ENCODE measurements at regions not wholly inside any gene's neighbourhood (a gene's known extent, or its start where the extent isn't known, plus 50 kb on each side); places are given as distances from the start of the nearest gene placed in this dataset.
A peak's percentile ranks its signal among the peaks of the same experiment; 100 is the strongest.

DNA sequence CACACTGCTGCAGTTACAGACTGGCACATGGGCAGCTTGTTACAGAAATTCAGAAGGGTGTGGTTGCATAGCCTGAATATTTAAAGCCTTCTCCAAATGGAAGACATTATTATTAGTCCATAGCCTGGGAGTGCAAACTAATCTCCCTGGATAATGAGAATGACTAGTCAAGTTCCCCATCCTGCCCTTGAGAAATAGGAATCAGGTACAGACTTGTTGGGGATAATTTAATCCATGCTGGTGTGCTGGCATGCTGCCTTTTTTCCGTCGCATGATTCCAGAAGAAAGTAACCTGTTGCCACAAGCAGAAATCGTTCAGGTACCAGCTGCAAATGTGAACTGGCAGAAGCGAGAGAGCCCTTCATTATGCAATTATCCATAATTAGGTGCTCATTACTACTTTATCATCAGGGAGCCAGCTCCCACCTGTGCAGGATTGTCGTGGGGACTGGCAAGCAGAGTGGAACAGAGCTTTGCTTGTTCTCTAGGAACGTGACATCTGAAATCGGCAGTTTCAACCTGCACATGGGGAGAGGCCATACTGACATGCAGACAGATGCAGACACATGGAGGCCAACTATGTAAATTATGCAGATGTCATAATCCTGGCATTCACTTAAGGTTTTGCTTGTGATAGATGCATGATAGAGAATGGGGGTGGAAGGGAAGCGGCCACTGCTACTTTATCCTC, 419.4 kb downstream of the PMP22 start:
- no peak overlapping the region for H3K4me3 ChIP-seq (ENCODE audit: control insufficient read depth, low read depth, low read length)

DNA sequence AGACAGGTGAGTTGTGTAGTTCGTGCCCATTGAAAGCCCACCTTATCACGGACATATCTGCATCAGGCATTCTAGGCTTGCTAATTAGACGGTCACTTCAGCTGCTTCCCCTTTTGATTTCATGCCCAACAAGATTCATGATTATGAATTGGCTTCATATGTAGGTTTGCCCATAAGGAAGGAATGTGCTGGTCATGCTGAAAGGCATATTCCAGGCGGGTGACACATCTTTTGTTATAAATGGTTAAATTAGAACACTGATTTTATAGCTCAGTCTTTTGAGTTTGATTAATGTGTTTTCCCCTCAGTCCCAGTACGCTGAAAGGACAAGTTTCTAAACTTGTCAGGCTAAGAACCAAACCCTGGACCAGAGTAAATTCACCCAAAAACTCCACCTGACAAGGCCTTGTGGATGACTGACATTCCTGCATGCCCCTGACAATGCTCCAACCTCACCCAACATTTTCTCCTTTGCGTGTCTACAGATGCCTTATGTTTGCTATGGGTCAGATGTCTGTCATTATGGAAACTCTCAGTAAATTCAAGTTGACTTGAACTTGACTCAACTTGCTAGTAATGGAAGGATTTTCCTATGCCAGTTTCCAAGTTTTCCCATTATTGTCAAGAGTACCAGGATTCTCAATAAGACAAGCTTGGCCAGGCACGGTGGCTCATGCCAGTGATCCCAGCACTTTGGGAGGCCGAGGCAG, 421.9 kb downstream of the PMP22 start:
- DNase-seq (ENCODE audit: low read depth) = no peak
- H3K4me3 ChIP-seq (ENCODE audit: control insufficient read depth, low read depth, low read length) = no peak overlapping the region
- TF ChIP-seq, protein P1, sequence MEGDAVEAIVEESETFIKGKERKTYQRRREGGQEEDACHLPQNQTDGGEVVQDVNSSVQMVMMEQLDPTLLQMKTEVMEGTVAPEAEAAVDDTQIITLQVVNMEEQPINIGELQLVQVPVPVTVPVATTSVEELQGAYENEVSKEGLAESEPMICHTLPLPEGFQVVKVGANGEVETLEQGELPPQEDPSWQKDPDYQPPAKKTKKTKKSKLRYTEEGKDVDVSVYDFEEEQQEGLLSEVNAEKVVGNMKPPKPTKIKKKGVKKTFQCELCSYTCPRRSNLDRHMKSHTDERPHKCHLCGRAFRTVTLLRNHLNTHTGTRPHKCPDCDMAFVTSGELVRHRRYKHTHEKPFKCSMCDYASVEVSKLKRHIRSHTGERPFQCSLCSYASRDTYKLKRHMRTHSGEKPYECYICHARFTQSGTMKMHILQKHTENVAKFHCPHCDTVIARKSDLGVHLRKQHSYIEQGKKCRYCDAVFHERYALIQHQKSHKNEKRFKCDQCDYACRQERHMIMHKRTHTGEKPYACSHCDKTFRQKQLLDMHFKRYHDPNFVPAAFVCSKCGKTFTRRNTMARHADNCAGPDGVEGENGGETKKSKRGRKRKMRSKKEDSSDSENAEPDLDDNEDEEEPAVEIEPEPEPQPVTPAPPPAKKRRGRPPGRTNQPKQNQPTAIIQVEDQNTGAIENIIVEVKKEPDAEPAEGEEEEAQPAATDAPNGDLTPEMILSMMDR (IDR thresholded peaks at IDR 0.05; ENCODE audit: control insufficient read depth, insufficient read depth, low read depth, low read length, missing control alignments) = no peak

More for the DNA sequence above, 419.4 kb downstream of the PMP22 start:
- DNase-seq (ENCODE audit: low read depth) = peak; percentile 8
- TF ChIP-seq, protein P1 (IDR thresholded peaks at IDR 0.05; ENCODE audit: control insufficient read depth, insufficient read depth, low read depth, low read length, missing control alignments) = no peak

DNA sequence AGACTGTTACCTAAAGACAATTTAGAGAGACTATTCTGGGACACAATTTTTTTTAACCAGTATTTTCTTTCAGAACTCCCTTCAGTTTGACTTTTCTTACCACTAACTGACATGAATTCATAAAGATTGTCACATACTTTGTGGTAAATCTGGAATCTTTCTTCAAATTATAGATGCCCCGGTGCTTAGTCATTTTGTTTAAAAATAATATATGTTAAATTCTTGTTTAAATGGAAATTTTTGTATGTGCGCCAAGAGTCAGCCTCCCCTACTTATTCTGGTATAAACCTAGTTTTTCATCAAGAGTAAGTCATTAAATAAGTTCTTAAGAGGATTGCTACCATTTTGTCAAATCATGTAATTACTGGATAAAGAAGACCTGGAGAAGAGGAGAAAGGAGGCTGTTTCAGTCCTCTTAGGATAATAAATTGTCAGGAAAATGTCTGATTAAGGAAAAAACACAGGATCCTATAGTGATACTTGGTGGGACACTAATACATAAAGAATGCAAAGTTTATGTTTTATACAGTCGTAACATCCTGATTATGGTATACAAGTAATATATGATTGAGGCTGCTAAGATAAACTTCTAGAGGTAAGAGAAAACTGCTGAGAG, 424.4 kb downstream of the PMP22 start:
- no peak overlapping the region for H3K4me3 ChIP-seq (ENCODE audit: control insufficient read depth, low read depth, low read length)
- peak; percentile 8 for DNase-seq (ENCODE audit: low read depth)
- TF ChIP-seq, protein P1 (IDR thresholded peaks at IDR 0.05; ENCODE audit: control insufficient read depth, insufficient read depth, low read depth, low read length, missing control alignments) = no peak

DNA sequence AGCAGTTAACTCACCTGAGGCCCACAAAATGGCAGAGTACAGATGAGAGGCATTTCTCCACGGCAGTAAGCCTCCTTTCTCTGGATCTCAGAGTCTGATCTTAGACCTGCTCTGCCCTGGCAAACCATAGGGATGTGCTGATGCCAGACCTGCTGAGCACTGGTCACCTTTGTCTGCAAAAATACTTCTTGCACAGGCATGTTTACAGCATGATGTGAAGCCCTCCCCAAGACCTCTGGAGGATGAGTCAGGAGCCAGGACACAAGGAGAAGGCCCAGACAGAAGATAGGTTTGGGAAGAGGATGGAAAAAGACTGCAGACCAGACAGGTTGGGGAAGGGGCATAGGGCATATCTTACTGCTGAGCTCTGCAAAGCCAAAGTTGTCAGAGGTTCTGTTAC, 426.6 kb downstream of the PMP22 start:
- no peak overlapping the region for H3K4me3 ChIP-seq (ENCODE audit: control insufficient read depth, low read depth, low read length)
- TF ChIP-seq, protein P1 (IDR thresholded peaks at IDR 0.05; ENCODE audit: control insufficient read depth, insufficient read depth, low read depth, low read length, missing control alignments) = no peak
- DNase-seq (ENCODE audit: low read depth) = no peak

DNA sequence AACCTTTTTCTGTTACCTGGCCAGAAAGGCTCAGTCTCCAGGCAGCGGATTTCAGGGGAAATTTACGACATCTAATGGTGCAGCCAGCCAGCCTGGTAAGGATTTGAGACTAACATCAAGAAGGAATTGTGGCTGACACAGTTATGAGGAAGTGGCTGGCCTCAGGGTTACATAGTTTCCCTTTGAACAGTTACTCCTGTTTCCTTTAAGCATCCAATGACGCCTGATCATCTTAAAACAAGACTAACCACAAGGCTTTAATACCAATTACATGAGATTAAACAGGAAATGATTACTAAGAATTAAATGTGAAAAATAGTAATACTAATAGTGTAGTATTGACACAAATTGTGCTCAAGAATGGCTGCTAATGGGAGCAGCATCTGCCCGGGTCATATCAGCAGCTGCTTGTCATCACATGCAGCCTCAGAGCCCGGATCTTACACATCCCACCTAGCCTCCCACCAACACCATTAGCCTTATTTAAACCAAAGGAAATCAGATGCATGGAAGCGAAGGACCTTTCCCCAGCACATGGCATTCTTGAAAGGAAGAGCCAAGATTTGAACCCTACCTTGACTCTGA, 431.8 kb downstream of the PMP22 start:
- TF ChIP-seq, protein P1 (IDR thresholded peaks at IDR 0.05; ENCODE audit: control insufficient read depth, insufficient read depth, low read depth, low read length, missing control alignments) = no peak
- peak; percentile 29 for DNase-seq (ENCODE audit: low read depth)
- H3K4me3 ChIP-seq (ENCODE audit: control insufficient read depth, low read depth, low read length) = no peak overlapping the region

DNA sequence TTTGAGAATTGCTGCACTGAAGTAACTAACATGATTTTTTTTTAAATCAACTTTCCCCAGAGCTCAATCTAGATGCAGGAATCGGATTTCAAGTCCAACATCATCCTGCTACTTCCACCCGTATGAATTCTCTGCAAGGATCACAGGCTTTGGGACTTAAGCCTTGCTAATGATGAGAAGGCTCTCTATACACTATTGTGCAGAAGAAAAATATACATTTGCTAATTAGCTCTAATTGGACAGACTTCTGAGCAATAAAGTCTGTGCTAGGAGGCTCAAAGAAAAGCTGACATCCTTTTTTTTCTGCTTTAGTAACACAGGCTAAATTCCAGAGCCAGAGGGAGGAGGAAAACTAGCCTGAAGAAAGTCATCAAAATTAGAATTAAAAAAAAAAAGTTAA, 433.6 kb downstream of the PMP22 start:
- TF ChIP-seq, protein P1 (IDR thresholded peaks at IDR 0.05; ENCODE audit: control insufficient read depth, insufficient read depth, low read depth, low read length, missing control alignments) = no peak
- no peak overlapping the region for H3K4me3 ChIP-seq (ENCODE audit: control insufficient read depth, low read depth, low read length)
- DNase-seq (ENCODE audit: low read depth) = no peak
